Skeletal muscle satellite cell (primary cell): ENCODE measurements at regions not wholly inside any gene's neighbourhood (a gene's known extent, or its start where the extent isn't known, plus 50 kb on each side); places are given as distances from the start of the nearest gene placed in this dataset.

ENCODE experiments used
- H3K27me3 ChIP-seq: 2 replicates; pipeline ENCODE4 v1.7.0; 2013; ENCODE audit warnings: low read length; ENCODE audit not compliant: control insufficient read depth, insufficient read depth
- H3K36me3 ChIP-seq: 2 replicates; pipeline ENCODE4 v1.7.0; 2013; ENCODE audit warnings: mild to moderate bottlenecking, control low read depth, low read length; ENCODE audit not compliant: insufficient read depth
- H3K4me1 ChIP-seq: 2 replicates; pipeline ENCODE4 v1.7.0; 2013; ENCODE audit warnings: low read length; ENCODE audit not compliant: control insufficient read depth, insufficient read depth
- H3K4me2 ChIP-seq: 2 replicates; pipeline ENCODE4 v1.7.0; 2013; ENCODE audit warnings: mild to moderate bottlenecking, low read length
- H3K4me3 ChIP-seq: 2 replicates; pipeline ENCODE4 v1.7.0; 2013; ENCODE audit warnings: low read length
- H3K9ac ChIP-seq: 2 replicates; pipeline ENCODE4 v1.7.0; 2013; ENCODE audit warnings: mild to moderate bottlenecking, low read depth, low read length, moderate library complexity
- H3K9me3 ChIP-seq: replicated peaks from 2 replicates; pipeline ENCODE4 v1.7.0; 2013; ENCODE audit warnings: mild to moderate bottlenecking, control low read depth, low read length

- Histone ChIP-seq H3K9me3 (no peaks in the 10 kb centered on the region), H3K4me2 (no peak overlapping the region), H3K36me3 (no peaks in the 10 kb centered on the region), H3K4me3 (no peak overlapping the region), H3K27me3 (peaks cover 2% of the 10 kb centered on the region), H3K9ac (no peak overlapping the region), H3K4me1 (peaks cover 62% of the 10 kb centered on the region)
These were observed 126.6 kb upstream of the SLC1A4 start for GRCh38 chr2:64862623-64863022.

DNA sequence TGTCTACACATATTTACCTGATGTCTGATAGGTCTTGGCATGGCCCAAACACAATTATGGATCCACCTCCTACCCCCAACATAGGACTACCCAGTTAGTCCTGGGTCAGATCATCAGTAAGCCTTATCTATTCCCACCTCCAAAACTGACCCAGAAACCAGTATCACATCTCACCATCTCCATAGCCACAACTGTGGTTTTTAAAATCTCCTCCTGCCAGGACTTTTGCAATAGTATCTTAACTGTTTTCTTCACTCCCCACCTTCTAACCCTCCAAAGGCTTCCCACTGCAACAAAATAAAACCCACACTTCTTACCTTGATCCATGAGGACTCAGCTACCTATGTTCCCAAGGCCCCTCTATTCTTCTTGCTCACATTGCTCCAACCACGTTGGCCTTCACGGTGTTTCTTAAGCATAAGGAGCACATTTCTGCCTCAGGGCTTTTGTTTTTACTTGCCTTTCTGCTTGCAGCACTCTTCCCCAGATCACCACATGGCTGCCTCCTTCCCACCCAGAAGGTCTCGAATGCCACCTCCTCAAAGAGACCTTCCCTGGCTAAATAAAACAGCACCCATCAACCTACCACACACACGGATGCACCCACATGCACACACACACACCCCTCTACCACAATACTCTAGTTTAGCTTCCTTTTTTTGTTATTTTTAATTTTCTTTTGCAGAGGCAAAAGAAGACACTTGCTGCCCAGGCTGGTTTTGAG, 125.9 kb upstream of the SLC1A4 start:
- Histone ChIP-seq H3K4me3 (no peak overlapping the region), H3K4me1 (peaks cover 55% of the 10 kb centered on the region), H3K4me2 (no peak overlapping the region), H3K9me3 (no peaks in the 10 kb centered on the region), H3K27me3 (peaks cover 9% of the 10 kb centered on the region), H3K36me3 (no peaks in the 10 kb centered on the region), H3K9ac (no peak overlapping the region)

DNA sequence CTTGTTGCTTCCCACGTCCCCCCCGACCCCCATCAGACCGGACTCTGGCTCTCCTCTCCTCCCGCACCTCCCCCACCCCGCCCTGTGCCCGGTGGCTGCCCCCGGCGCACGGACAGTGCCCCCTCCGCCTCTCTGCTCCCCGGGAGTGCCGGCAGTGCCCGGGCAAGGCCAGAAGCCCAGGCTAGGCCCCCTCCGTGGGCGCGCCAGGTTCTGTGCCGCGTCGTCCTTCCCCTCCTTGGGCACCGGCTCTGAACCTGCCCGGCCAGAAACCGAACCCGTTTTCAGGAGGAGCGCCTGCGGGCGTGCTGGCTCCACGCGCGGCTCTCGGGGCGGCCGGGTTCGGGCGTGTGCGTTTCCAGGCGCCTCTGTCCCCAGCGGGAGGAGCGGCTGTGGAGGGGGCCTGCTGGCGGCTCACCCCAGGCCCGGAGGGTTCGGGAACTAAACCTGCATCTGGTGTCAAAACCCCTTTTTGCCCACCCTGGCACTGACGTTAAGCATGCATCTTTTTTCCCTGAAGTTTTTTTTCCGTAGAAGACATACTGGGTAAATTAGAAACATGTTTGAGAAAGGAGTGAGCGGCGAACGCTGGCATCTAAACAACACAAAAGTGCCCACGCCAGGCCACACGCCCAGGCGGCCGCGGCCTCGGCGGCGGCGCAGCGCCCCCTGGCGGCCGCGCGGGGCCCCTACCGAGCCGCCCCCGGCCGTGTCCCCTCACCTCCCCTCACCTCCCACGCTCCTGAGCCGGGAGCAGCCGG, 123.9 kb upstream of the SLC1A4 start:
- peak overlapping the region; percentile 74 for H3K9ac ChIP-seq
- no peaks in the 10 kb centered on the region for H3K9me3 ChIP-seq
- no peaks in the 10 kb centered on the region for H3K36me3 ChIP-seq
- peaks cover 35% of the 10 kb centered on the region for H3K4me1 ChIP-seq
- peaks cover 26% of the 10 kb centered on the region for H3K27me3 ChIP-seq
- H3K4me2 ChIP-seq = peak overlapping the region; percentile 88
- peak overlapping the region; percentile 66 for H3K4me3 ChIP-seq

GRCh38 chr2:64865831-64866345, 123.3 kb upstream of the SLC1A4 start:
- H3K4me1 ChIP-seq = peaks cover 32% of the 10 kb centered on the region
- H3K36me3 ChIP-seq = no peaks in the 10 kb centered on the region
- no peak overlapping the region for H3K9ac ChIP-seq
- H3K4me2 ChIP-seq = peak overlapping the region; percentile 88
- H3K27me3 ChIP-seq = peaks cover 30% of the 10 kb centered on the region
- peak overlapping the region; percentile 50 for H3K4me3 ChIP-seq
- H3K9me3 ChIP-seq = no peaks in the 10 kb centered on the region

- Histone ChIP-seq H3K4me3 (no peak overlapping the region), H3K9me3 (no peaks in the 10 kb centered on the region), H3K27me3 (peaks cover 37% of the 10 kb centered on the region), H3K9ac (no peak overlapping the region), H3K4me1 (peaks cover 32% of the 10 kb centered on the region), H3K36me3 (no peaks in the 10 kb centered on the region), H3K4me2 (peak overlapping the region; percentile 49)
These were observed 122.4 kb upstream of the SLC1A4 start for GRCh38 chr2:64866797-64867196.

GRCh38 chr2:64867253-64867996, 121.8 kb upstream of the SLC1A4 start:
- no peak overlapping the region for H3K4me3 ChIP-seq
- H3K4me2 ChIP-seq = peak overlapping the region; percentile 5
- H3K27me3 ChIP-seq = peaks cover 37% of the 10 kb centered on the region
- H3K9me3 ChIP-seq = no peaks in the 10 kb centered on the region
- no peaks in the 10 kb centered on the region for H3K36me3 ChIP-seq
- H3K9ac ChIP-seq = no peak overlapping the region
- peaks cover 32% of the 10 kb centered on the region for H3K4me1 ChIP-seq

DNA sequence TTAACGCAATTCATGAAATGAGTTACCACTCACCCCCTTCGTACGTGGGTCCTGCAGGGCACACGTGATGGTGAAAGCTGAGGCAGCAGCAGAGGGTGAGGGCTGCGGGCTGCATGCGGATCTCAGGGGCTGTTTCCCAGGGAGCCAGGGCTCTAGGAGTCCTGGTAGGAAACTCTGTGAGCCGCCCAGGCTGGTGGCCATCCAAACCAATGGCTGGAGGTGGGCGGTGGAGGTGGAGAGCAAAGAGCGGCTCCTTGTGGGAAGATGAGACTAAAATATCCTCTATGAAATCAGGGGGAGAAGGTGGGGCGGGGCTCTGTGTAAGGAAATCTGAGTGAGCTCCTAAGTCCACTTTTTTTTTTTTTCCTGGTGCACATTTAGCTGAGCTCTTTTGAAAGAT, 120.1 kb upstream of the SLC1A4 start:
- Histone ChIP-seq H3K36me3 (no peaks in the 10 kb centered on the region), H3K27me3 (peaks cover 37% of the 10 kb centered on the region), H3K9ac (no peak overlapping the region), H3K4me2 (no peak overlapping the region), H3K4me1 (peaks cover 34% of the 10 kb centered on the region), H3K9me3 (no peaks in the 10 kb centered on the region), H3K4me3 (no peak overlapping the region)

DNA sequence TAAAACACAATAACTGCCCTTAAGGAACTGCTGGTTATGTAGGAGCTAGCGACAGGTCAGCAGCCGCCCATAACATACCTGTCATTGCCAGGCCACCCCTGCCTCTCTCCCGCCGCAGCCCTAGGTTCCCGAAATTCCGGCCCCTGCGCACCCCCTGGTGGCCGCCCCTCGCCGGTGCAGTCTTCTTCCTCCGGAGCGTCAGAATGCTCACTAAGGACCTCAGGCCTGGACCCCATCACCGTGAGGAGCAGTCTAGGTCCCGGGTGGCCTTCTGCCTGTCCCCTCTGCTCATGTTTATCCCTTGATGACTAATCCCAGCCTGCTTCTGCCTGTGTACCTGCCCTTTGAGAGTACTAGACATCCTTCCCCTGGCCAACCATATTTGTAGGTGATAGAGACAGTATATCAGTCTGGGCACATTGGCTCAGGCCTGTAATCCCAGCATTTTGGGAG, 115.7 kb upstream of the SLC1A4 start:
- H3K9ac ChIP-seq = no peak overlapping the region
- H3K4me2 ChIP-seq = peak overlapping the region; percentile 73
- no peaks in the 10 kb centered on the region for H3K9me3 ChIP-seq
- H3K4me3 ChIP-seq = peak overlapping the region; percentile 44
- peaks cover 22% of the 10 kb centered on the region for H3K4me1 ChIP-seq
- no peaks in the 10 kb centered on the region for H3K36me3 ChIP-seq
- H3K27me3 ChIP-seq = peaks cover 26% of the 10 kb centered on the region

GRCh38 chr2:64874593-64874992, 114.6 kb upstream of the SLC1A4 start:
- no peak overlapping the region for H3K4me3 ChIP-seq

GRCh38 chr2:64875368-64875767, 113.8 kb upstream of the SLC1A4 start:
- Histone ChIP-seq H3K9ac (peak overlapping the region; percentile 54), H3K36me3 (no peaks in the 10 kb centered on the region), H3K27me3 (peaks cover 12% of the 10 kb centered on the region), H3K9me3 (no peaks in the 10 kb centered on the region), H3K4me3 (no peak overlapping the region), H3K4me1 (peaks cover 22% of the 10 kb centered on the region), H3K4me2 (no peak overlapping the region)

More at GRCh38 chr2:64874593-64874992, 114.6 kb upstream of the SLC1A4 start:
- Histone ChIP-seq H3K9me3 (no peaks in the 10 kb centered on the region), H3K4me1 (peaks cover 22% of the 10 kb centered on the region), H3K27me3 (peaks cover 15% of the 10 kb centered on the region), H3K4me2 (no peak overlapping the region), H3K36me3 (no peaks in the 10 kb centered on the region), H3K9ac (no peak overlapping the region)

GRCh38 chr2:64876137-64876647, 113.0 kb upstream of the SLC1A4 start:
- Histone ChIP-seq H3K9ac (peak overlapping the region; percentile 54), H3K4me3 (no peak overlapping the region), H3K4me2 (peak overlapping the region; percentile 33), H3K36me3 (no peaks in the 10 kb centered on the region), H3K9me3 (no peaks in the 10 kb centered on the region), H3K4me1 (peaks cover 22% of the 10 kb centered on the region), H3K27me3 (peaks cover 7% of the 10 kb centered on the region)
